ENCODE measurements at regions not wholly inside any gene's neighbourhood (a gene's known extent, or its start where the extent isn't known, plus 50 kb on each side); places are given as distances from the start of the nearest gene placed in this dataset.
A peak's percentile ranks its signal among the peaks of the same experiment; 100 is the strongest.
"Not testable (repeated sequence)": the region's sequence is repeated elsewhere in the genome, so short reads cannot be mapped to it uniquely, and the experiment has no call there.

GRCh38 chr11:38718659-38719058, 2120.6 kb upstream of the RAG2 start:
- peaks cover 6% of the 10 kb centered on the region for H3K4me1 Mint-ChIP-seq
- TF ChIP-seq, protein P1, sequence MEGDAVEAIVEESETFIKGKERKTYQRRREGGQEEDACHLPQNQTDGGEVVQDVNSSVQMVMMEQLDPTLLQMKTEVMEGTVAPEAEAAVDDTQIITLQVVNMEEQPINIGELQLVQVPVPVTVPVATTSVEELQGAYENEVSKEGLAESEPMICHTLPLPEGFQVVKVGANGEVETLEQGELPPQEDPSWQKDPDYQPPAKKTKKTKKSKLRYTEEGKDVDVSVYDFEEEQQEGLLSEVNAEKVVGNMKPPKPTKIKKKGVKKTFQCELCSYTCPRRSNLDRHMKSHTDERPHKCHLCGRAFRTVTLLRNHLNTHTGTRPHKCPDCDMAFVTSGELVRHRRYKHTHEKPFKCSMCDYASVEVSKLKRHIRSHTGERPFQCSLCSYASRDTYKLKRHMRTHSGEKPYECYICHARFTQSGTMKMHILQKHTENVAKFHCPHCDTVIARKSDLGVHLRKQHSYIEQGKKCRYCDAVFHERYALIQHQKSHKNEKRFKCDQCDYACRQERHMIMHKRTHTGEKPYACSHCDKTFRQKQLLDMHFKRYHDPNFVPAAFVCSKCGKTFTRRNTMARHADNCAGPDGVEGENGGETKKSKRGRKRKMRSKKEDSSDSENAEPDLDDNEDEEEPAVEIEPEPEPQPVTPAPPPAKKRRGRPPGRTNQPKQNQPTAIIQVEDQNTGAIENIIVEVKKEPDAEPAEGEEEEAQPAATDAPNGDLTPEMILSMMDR (IDR thresholded peaks at IDR 0.05) = no peak
- H3K36me3 Mint-ChIP-seq (ENCODE audit: low read depth) = no peaks in the 10 kb centered on the region
- H3K27me3 Mint-ChIP-seq (ENCODE audit: low read depth, poor library complexity) = peaks cover 3% of the 10 kb centered on the region
- no peak overlapping the region for H3K27ac Mint-ChIP-seq
- DNase-seq = no peak
- H3K4me3 Mint-ChIP-seq = no peak overlapping the region
- H3K9me3 Mint-ChIP-seq = no peaks in the 10 kb centered on the region

- H3K9me3 Mint-ChIP-seq = no peaks in the 10 kb centered on the region
Observed at GRCh38 chr11:38718049-38718448, 2120.0 kb upstream of the RAG2 start.

GRCh38 chr11:38711110-38711509, 2113.1 kb upstream of the RAG2 start:
- no peak for DNase-seq
- H3K4me3 Mint-ChIP-seq = no peak overlapping the region
- H3K36me3 Mint-ChIP-seq (ENCODE audit: low read depth) = no peaks in the 10 kb centered on the region
- peaks cover 3% of the 10 kb centered on the region for H3K27me3 Mint-ChIP-seq (ENCODE audit: low read depth, poor library complexity)
- no peak overlapping the region for H3K27ac Mint-ChIP-seq
- H3K9me3 Mint-ChIP-seq = no peaks in the 10 kb centered on the region
- no peaks in the 10 kb centered on the region for H3K4me1 Mint-ChIP-seq
- TF ChIP-seq, protein P1 (IDR thresholded peaks at IDR 0.05) = no peak

More at GRCh38 chr11:38718049-38718448, 2120.0 kb upstream of the RAG2 start:
- Mint-ChIP-seq H3K4me3 (no peak overlapping the region), H3K27ac (peak overlapping the region; percentile 32), H3K27me3 (ENCODE audit: low read depth, poor library complexity) (peaks cover 3% of the 10 kb centered on the region), H3K4me1 (peaks cover 6% of the 10 kb centered on the region), H3K36me3 (ENCODE audit: low read depth) (no peaks in the 10 kb centered on the region)
- DNase-seq = no peak
- TF ChIP-seq, protein P1 (IDR thresholded peaks at IDR 0.05) = no peak

DNA sequence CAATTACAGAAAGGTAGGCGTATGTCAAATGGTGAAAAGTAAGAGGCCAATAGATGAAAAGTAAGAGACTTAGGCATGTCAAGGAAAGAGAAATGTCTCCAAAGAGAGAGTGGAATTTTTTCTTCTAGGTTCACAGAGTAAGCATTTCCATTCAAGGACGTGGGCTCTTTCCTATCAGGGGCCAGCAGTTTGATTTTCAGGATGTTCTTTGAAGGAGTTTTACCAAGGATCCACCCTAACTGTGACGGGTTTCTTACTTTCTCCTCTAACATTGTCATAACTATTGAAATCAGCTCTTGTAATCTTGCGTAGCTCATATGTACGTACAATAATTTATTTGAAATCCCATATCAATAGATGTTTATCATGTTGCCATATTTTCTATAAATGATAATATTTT, 2112.2 kb upstream of the RAG2 start:
- no peak for DNase-seq
- TF ChIP-seq, protein P1 (IDR thresholded peaks at IDR 0.05) = no peak
- H3K4me3 Mint-ChIP-seq = no peak overlapping the region
- H3K4me1 Mint-ChIP-seq = no peaks in the 10 kb centered on the region
- no peaks in the 10 kb centered on the region for H3K36me3 Mint-ChIP-seq (ENCODE audit: low read depth)
- H3K27ac Mint-ChIP-seq = no peak overlapping the region
- H3K9me3 Mint-ChIP-seq = no peaks in the 10 kb centered on the region
- no peaks in the 10 kb centered on the region for H3K27me3 Mint-ChIP-seq (ENCODE audit: low read depth, poor library complexity)

- Mint-ChIP-seq H3K27me3 (ENCODE audit: low read depth, poor library complexity) (no peaks in the 10 kb centered on the region), H3K27ac (no peak overlapping the region), H3K4me3 (no peak overlapping the region), H3K36me3 (ENCODE audit: low read depth) (no peaks in the 10 kb centered on the region), H3K9me3 (no peaks in the 10 kb centered on the region), H3K4me1 (no peaks in the 10 kb centered on the region)
- DNase-seq = no peak
- TF ChIP-seq, protein P1 (IDR thresholded peaks at IDR 0.05) = no peak
Observed at GRCh38 chr11:38700111-38700510, 2102.1 kb upstream of the RAG2 start.

- TF ChIP-seq, protein P1 (IDR thresholded peaks at IDR 0.05) = no peak
- DNase-seq = no peak
- no peaks in the 10 kb centered on the region for H3K9me3 Mint-ChIP-seq
- no peaks in the 10 kb centered on the region for H3K36me3 Mint-ChIP-seq (ENCODE audit: low read depth)
- no peak overlapping the region for H3K27ac Mint-ChIP-seq
- H3K4me1 Mint-ChIP-seq = no peaks in the 10 kb centered on the region
- no peaks in the 10 kb centered on the region for H3K27me3 Mint-ChIP-seq (ENCODE audit: low read depth, poor library complexity)
- H3K4me3 Mint-ChIP-seq = no peak overlapping the region
Observed at GRCh38 chr11:38693306-38693705, 2095.3 kb upstream of the RAG2 start.

DNA sequence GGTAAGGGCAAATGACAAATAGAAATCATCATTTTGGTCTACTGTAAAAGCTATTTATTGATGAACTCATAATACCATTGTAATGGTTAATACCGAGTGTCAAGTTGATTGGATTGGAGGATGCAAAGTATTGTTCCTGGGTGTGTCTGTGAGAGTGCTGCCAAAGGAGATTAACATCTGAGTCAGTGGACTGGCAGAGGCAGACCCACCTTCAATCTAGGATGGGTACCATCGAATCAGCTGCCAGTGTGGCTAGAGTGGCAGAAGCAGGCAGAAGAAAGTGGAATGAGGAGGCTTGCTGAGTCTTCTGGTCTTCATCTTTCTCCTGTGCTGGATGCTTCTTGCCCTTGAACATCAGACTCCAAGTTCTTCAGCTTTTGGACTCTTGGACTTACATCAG, 2092.2 kb upstream of the RAG2 start:
- H3K4me1 Mint-ChIP-seq; H3K27me3 Mint-ChIP-seq (ENCODE audit: low read depth, poor library complexity); H3K36me3 Mint-ChIP-seq (ENCODE audit: low read depth); H3K27ac Mint-ChIP-seq; H3K9me3 Mint-ChIP-seq; H3K4me3 Mint-ChIP-seq; DNase-seq: not testable (repeated sequence)
